HepG2 (cell line): ENCODE measurements at regions not wholly inside any gene's neighbourhood (a gene's known extent, or its start where the extent isn't known, plus 50 kb on each side); places are given as distances from the start of the nearest gene placed in this dataset.

Source experiments
- ATAC-seq: fragments of 200-7000 bp; cut with Tn5 transposase; 3 replicates; pipeline ENCODE4 v1.9.1; 2020; ENCODE audit warnings: mild to moderate bottlenecking, moderate library complexity
- BruUV-seq: library from RNA; stranded (reverse); fragments of 400-500 nt; replicated peaks from 2 replicates; lab custom pipeline; 2021; lab: Mats Ljungman, UMichigan
- CTCF ChIA-PET: fragments of 300-600 bp; formaldehyde crosslinking; extraction: SDS; loops from one replicate; lab custom pipeline; 2021; ENCODE audit warnings: low total read pairs, inconsistent platforms, low intra/inter-chr PET ratio; lab: Yijun Ruan, JAX
- POLR2A ChIA-PET: fragments of 350-600 bp; sonication (Branson Sonifier 250); formaldehyde crosslinking; loops from one replicate; lab custom pipeline; 2020; ENCODE audit warnings: antibody characterized with exemption, inconsistent platforms; lab: Yijun Ruan, JAX
- DNase-seq: peaks from one replicate; pipeline ENCODE4 v3.0.0-alpha.2; 2015; ENCODE audit warnings: low spot score
- FAIRE-seq: peaks from 3 replicates; lab custom pipeline; 2011; peaks lifted over from hg19 to GRCh38; lab: Jason Lieb, UNC
- H2AFZ ChIP-seq: one replicate; pipeline ENCODE4 v1.6.1; 2011; ENCODE audit warnings: low read length, inconsistent platforms
- H3K27ac ChIP-seq: fragments of 300-600 bp; 3 replicates; pipeline ENCODE4 v1.8.0; 2011; ENCODE audit warnings: mixed run types, mild to moderate bottlenecking, mixed read lengths, low read length, inconsistent platforms; ENCODE audit not compliant: insufficient read depth; ENCODE audit errors: extremely low read length
- H3K27me3 ChIP-seq, 2 experiments: fragments of 200-600 bp in 1 of 2; 2 replicates in 1 of 2; 3 replicates in 1 of 2; pipeline versions ENCODE4 v1.6.0 to v1.8.0; 2011; ENCODE audit warnings: low read length in 2 of 2, mild to moderate bottlenecking in 2 of 2, moderate library complexity in 2 of 2, inconsistent platforms in 1 of 2; ENCODE audit not compliant: insufficient read depth in 2 of 2, control insufficient read depth in 1 of 2
- H3K36me3 ChIP-seq, 2 experiments: fragments of 200-600 bp in 1 of 2; replicated peaks in 1 of 2; 2 replicates in 1 of 2; 3 replicates in 1 of 2; pipeline versions ENCODE4 v1.5.1 to v1.8.0; 2011; ENCODE audit warnings: low read length in 2 of 2, inconsistent platforms in 1 of 2; ENCODE audit not compliant: insufficient read depth in 2 of 2, control insufficient read depth in 1 of 2
- H3K4me1 ChIP-seq: 2 replicates; pipeline ENCODE4 v1.5.1; 2012; ENCODE audit warnings: low read length, inconsistent platforms; ENCODE audit not compliant: insufficient read depth
- H3K4me2 ChIP-seq: 2 replicates; pipeline ENCODE4 v1.6.0; 2011; ENCODE audit warnings: low read depth, low read length, inconsistent platforms
- H3K4me3 ChIP-seq, 3 experiments: fragments of 200-600 bp in 1 of 3; sonication (generic), shearing (Covaris generic) in 1 of 3; replicated peaks in 1 of 3; 2 replicates each; pipeline ENCODE4 v1.5.1; 2011 to 2016; ENCODE audit warnings: low read length in 3 of 3, inconsistent platforms in 2 of 3, low read depth in 2 of 3, mild to moderate bottlenecking in 2 of 3, control low read depth in 1 of 3, mixed read lengths in 1 of 3; ENCODE audit not compliant: insufficient read depth in 1 of 3
- H3K79me2 ChIP-seq: one replicate; pipeline ENCODE4 v1.6.1; 2011; ENCODE audit warnings: low read length, inconsistent platforms; ENCODE audit not compliant: insufficient read depth
- H3K9ac ChIP-seq: 2 replicates; pipeline ENCODE4 v1.6.0; 2011; ENCODE audit warnings: mild to moderate bottlenecking, low read depth, low read length, inconsistent platforms; ENCODE audit not compliant: insufficient read depth
- H3K9me3 ChIP-seq: 2 replicates; pipeline ENCODE4 v1.5.1; 2012; ENCODE audit warnings: mild to moderate bottlenecking, low read length
- H4K20me1 ChIP-seq: 2 replicates; pipeline ENCODE4 v1.6.0; 2011; ENCODE audit warnings: inconsistent platforms, mild to moderate bottlenecking, low read length, moderate library complexity; ENCODE audit not compliant: insufficient read depth
- CCDC6 ChIP-seq: sonication (generic); formaldehyde crosslinking; IDR thresholded peaks from 2 replicates; pipeline ENCODE4 v1.8.1; 2022; ENCODE audit warnings: mild to moderate bottlenecking, missing genetic modification reagents, moderate library complexity
- CEBPB ChIP-seq: IDR thresholded peaks from 2 replicates; pipeline ENCODE4 v1.6.1; 2011; ENCODE audit warnings: low read depth, low read length, improper control_type of control experiment, borderline replicate concordance
- EED ChIP-seq: sonication (generic); formaldehyde crosslinking; IDR thresholded peaks from 2 replicates; pipeline ENCODE4 v1.5.0; 2020; ENCODE audit warnings: mild to moderate bottlenecking, missing genetic modification reagents
- FOXM1 ChIP-seq: sonication (generic); formaldehyde crosslinking; IDR thresholded peaks from 2 replicates; pipeline ENCODE4 v1.5.0; 2020; ENCODE audit warnings: missing genetic modification reagents
- GATAD1 ChIP-seq: IDR thresholded peaks from 2 replicates; pipeline ENCODE4 v1.6.1; 2016; ENCODE audit warnings: missing genetic modification reagents, missing compliant biosample characterization
- HCFC1 ChIP-seq: fragments of 150-350 bp; IDR thresholded peaks from 2 replicates; pipeline ENCODE4 v1.6.1; 2014; ENCODE audit warnings: low read depth, low read length
- IRF2 ChIP-seq: IDR thresholded peaks from 2 replicates; pipeline ENCODE4 v1.6.1; 2018; ENCODE audit warnings: missing genetic modification reagents, missing compliant biosample characterization
- MXI1 ChIP-seq: IDR thresholded peaks from 3 replicates; pipeline ENCODE4 v1.6.1; 2012; ENCODE audit warnings: low read depth, low read length, inconsistent platforms, borderline replicate concordance
- MYNN ChIP-seq: sonication (generic); formaldehyde crosslinking; IDR thresholded peaks from 2 replicates; pipeline ENCODE4 v1.4.0; 2020; ENCODE audit warnings: mild to moderate bottlenecking, low read depth, missing genetic modification reagents
- SMC3 ChIP-seq: IDR thresholded peaks from 2 replicates; pipeline ENCODE4 v1.6.1; 2011; ENCODE audit warnings: low read length, improper control_type of control experiment
- TOE1 ChIP-seq: sonication (generic); formaldehyde crosslinking; IDR thresholded peaks from 2 replicates; pipeline ENCODE4 v1.4.0; 2020; ENCODE audit warnings: mild to moderate bottlenecking, missing genetic modification reagents
- ZBTB20 ChIP-seq: sonication (generic); formaldehyde crosslinking; IDR thresholded peaks from 2 replicates; pipeline ENCODE4 v1.8.1; 2023; ENCODE audit warnings: missing genetic modification reagents, low read depth, mild to moderate bottlenecking, borderline replicate concordance
- ZIK1 ChIP-seq: sonication (generic); formaldehyde crosslinking; IDR thresholded peaks from 2 replicates; pipeline ENCODE4 v1.5.0; 2020; ENCODE audit warnings: mild to moderate bottlenecking, low read depth, missing genetic modification reagents, borderline replicate concordance
- ZNF138 ChIP-seq: sonication (generic); formaldehyde crosslinking; IDR thresholded peaks from 2 replicates; pipeline ENCODE4 v1.5.0; 2020; ENCODE audit warnings: mild to moderate bottlenecking, low read depth, missing genetic modification reagents
- ZNF274 ChIP-seq: sonication (generic); formaldehyde crosslinking; IDR thresholded peaks from 2 replicates; pipeline ENCODE4 v1.5.1; 2020; ENCODE audit warnings: mild to moderate bottlenecking, missing genetic modification reagents
- ZNF557 ChIP-seq: sonication (generic); formaldehyde crosslinking; IDR thresholded peaks from 2 replicates; pipeline ENCODE4 v1.4.0; 2020; ENCODE audit warnings: missing genetic modification reagents
- ZNF615 ChIP-seq: sonication (generic); formaldehyde crosslinking; IDR thresholded peaks from 2 replicates; pipeline ENCODE4 v1.5.0; 2020; ENCODE audit warnings: mild to moderate bottlenecking, missing genetic modification reagents, borderline replicate concordance
- WGBS: methylation state at CpG from one replicate; pipeline ENCODE4 v1.1.6; 2017; ENCODE audit warnings: low lambda C conversion rate; 5-methylcytosine and 5-hydroxymethylcytosine counted together
- in situ Hi-C: cut with HindIII; loops from 2 replicates; pipeline ENCODE4 v1.10.0; 2017; ENCODE audit warnings: low pct_unique_long_range_greater_than_20kb; ENCODE audit not compliant: extremely low pct_ligation_motif_present
- intact Hi-C: fragments of 100-400 bp; cut with micrococcal nuclease; formaldehyde crosslinking; loops from one replicate; pipeline ENCODE4 v1.10.0; 2022; ENCODE audit not compliant: unreplicated experiment
- TF ChIP-seq, protein P1 (sequence below): sonication (generic); formaldehyde crosslinking; IDR thresholded peaks from 2 replicates; pipeline ENCODE4 v1.4.0; 2020; ENCODE audit warnings: missing genetic modification reagents

DNA sequence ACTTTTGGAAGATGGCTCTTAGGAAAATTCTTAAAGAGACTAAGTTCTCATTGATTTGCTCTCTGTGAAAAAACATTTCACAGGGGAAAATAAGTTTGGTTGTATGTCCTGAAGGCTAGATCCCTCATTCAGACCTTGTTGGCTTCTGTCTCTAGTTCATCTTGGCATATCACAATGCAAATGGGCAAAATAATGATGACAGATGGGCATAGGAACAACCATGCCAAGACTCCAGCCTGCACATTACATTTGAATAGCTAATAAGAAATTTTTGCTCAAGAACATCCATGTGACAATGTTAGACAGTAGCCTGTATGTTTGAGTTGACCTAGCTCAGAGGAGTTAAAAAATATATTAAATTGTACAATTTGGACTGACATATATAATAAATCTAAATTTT lies 292.9 kb downstream of the PLA2G4A start (continued):
- TF ChIP-seq TOE1 (CRISPR knock-in tag) (no peak), SMC3 (no peak)
- TF ChIP-seq, all 625 proteins: peak for 0

DNA sequence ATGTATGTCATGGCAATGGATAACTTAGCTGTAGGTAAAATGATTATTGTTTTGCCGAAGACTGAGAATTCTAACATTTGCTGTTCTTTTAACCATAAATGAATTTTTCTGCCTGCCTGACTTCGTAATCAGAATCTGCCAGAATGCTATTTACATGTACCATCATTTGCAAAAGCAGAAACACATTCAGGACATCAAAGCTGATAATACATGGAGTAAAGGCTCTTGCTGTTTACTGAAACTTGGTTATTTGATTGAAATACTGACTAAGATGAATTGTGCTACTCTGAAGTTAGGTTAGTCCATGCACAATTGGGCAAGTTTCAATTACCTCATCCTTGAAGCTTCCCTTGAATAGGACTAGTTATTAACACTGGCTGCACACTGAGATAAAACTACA lies 293.8 kb downstream of the PLA2G4A start:
- intact Hi-C loops: no loop called here
- Histone ChIP-seq H3K36me3 (no peaks in the 10 kb centered on the region), H3K27me3 (no peaks in the 10 kb centered on the region), H4K20me1 (no peaks in the 10 kb centered on the region), H3K9me3 (peaks cover 22% of the 10 kb centered on the region), H3K79me2 (no peaks in the 10 kb centered on the region), H3K9ac (no peak overlapping the region), H3K27ac (no peak overlapping the region), H2AFZ (no peak overlapping the region), H3K4me1 (no peaks in the 10 kb centered on the region), H3K4me2 (no peak overlapping the region), H3K4me3 (no peak overlapping the region)
- POLR2A ChIA-PET: no interaction called here
- FAIRE-seq (no peak), ATAC-seq (no peak), DNase-seq (no peak)
- CTCF ChIA-PET: no interaction called here
- in situ Hi-C loops: no loop called here
- WGBS: 4% methylated on average over 2 of the region's 2 CpGs
- TF ChIP-seq ZNF557 (CRISPR knock-in tag) (no peak), ZBTB20 (CRISPR knock-in tag) (no peak), CEBPB (no peak), ZIK1 (CRISPR knock-in tag) (no peak), EED (CRISPR knock-in tag) (no peak)
- no TSS peak for BruUV-seq

DNA sequence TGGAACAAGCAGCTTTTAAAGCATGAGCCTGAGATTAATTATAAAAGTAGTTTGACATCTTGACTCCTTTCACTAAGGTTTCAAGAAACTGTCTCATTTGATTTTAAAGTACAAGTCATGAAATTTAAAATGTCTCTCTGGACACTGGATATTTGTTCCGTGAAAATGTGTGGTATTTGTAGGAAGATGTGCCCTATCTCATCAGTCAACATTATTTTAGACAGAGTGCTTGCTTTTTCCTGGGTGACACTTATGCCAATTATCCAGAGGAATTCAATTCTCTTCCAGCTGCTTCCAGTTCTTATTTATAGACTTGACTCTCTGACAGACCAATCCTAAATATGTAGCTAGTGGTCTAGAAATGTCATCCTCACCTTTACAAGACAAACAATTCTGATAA lies 300.4 kb downstream of the PLA2G4A start:
- FAIRE-seq: no peak
- H3K27me3 ChIP-seq: no peaks in the 10 kb centered on the region
- no peak overlapping the region for H3K4me2 ChIP-seq
- H4K20me1 ChIP-seq: no peaks in the 10 kb centered on the region
- in situ Hi-C loops (no loop called here), intact Hi-C loops (no loop called here)
- no peak overlapping the region for H3K9ac ChIP-seq
- POLR2A ChIA-PET: no interaction called here
- ATAC-seq: no peak
- H3K9me3 ChIP-seq: peaks cover 36% of the 10 kb centered on the region
- no peaks in the 10 kb centered on the region for H3K4me1 ChIP-seq
- H3K79me2 ChIP-seq: no peaks in the 10 kb centered on the region
- no peak overlapping the region for H2AFZ ChIP-seq
- DNase-seq: no peak
- CTCF ChIA-PET: no interaction called here
- H3K27ac ChIP-seq: no peak overlapping the region
- no peaks in the 10 kb centered on the region for H3K36me3 ChIP-seq
- no TSS peak for BruUV-seq
- 0% methylated on average over 1 of the region's 1 CpG for WGBS
- H3K4me3 ChIP-seq: no peak overlapping the region
- no peak for TF ChIP-seq FOXM1
- TF ChIP-seq HCFC1: no peak
- no peak for TF ChIP-seq IRF2
- no peak for TF ChIP-seq ZNF138 (CRISPR knock-in tag)
- no peak for TF ChIP-seq ZNF615 (CRISPR knock-in tag)
- no peak for TF ChIP-seq ZNF274 (CRISPR knock-in tag)
- TF ChIP-seq MYNN (CRISPR knock-in tag): no peak
- TF ChIP-seq, protein P1, sequence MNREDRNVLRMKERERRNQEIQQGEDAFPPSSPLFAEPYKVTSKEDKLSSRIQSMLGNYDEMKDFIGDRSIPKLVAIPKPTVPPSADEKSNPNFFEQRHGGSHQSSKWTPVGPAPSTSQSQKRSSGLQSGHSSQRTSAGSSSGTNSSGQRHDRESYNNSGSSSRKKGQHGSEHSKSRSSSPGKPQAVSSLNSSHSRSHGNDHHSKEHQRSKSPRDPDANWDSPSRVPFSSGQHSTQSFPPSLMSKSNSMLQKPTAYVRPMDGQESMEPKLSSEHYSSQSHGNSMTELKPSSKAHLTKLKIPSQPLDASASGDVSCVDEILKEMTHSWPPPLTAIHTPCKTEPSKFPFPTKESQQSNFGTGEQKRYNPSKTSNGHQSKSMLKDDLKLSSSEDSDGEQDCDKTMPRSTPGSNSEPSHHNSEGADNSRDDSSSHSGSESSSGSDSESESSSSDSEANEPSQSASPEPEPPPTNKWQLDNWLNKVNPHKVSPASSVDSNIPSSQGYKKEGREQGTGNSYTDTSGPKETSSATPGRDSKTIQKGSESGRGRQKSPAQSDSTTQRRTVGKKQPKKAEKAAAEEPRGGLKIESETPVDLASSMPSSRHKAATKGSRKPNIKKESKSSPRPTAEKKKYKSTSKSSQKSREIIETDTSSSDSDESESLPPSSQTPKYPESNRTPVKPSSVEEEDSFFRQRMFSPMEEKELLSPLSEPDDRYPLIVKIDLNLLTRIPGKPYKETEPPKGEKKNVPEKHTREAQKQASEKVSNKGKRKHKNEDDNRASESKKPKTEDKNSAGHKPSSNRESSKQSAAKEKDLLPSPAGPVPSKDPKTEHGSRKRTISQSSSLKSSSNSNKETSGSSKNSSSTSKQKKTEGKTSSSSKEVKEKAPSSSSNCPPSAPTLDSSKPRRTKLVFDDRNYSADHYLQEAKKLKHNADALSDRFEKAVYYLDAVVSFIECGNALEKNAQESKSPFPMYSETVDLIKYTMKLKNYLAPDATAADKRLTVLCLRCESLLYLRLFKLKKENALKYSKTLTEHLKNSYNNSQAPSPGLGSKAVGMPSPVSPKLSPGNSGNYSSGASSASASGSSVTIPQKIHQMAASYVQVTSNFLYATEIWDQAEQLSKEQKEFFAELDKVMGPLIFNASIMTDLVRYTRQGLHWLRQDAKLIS (CRISPR knock-in tag): no peak
- no peak for TF ChIP-seq MXI1
- no peak for TF ChIP-seq CCDC6
- no peak for TF ChIP-seq GATAD1
